ENCODE measurements at regions not wholly inside any gene's neighbourhood (a gene's known extent, or its start where the extent isn't known, plus 50 kb on each side); places are given as distances from the start of the nearest gene placed in this dataset.

DNA sequence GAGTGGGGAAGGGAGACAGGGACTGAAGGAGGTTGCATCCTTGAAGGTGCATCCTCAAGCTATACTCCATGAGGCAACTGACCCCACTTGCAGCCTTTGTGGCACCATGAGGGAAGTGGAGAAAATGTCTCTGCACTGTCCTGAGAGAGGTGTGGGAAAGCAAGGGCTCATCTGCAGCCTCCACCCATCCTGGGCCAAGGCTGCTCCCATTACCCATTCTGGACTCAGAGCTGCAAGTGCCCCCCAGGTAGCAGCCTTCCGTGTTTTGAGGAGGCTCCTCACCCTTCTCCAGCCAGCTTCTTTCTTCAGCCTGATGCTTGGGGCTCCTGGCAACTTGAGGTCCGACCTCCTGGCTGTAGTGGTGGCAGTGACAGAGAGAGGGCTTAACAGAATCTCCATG is 294.6 kb downstream of the CDH26 start:
- no peak for FAIRE-seq

DNA sequence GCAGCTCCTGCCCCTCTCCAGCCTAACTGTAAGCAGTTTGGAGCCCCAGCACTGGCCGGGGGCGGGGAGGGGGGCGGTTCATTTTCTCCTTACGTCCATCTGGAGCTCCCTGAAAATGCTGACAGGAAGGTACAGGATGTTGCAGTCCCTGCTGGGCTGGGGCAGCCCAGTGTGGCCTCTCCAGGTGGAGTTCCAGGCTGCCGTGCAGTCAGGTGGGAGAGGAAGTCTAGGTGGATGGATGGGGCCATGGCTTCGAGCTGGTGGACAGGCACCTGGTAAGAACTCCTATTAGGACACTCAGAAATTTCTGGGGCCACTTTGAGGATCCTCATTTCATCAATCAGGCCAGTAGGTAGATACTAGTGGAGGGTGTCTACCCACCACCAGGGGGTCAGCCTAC is 295.2 kb downstream of the CDH26 start:
- no peak for FAIRE-seq

DNA sequence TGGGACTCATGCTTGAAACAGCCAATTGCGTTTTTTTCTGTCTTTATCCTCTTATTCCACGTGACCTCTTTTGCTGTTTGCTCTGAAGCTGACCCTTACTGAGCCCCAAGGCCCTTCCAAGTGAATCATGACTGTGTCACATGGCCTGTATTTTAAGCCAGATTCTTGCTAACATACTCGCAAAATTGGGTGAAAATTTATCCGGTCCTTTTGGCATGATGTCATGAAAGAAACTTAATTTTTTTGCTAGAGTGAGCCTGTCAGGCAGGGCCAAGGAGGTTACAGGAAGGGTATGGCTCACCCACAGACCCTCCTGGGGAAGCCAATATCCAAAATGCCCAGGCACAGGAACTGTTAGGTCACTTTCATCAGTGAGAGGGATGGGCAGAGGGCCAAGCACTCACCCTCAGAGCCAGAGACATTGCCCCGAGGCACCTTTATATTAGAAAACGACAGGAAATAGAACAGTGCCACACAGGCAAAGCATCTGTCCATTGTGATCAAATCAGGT is 296.7 kb downstream of the CDH26 start:
- FAIRE-seq, result no peak

DNA sequence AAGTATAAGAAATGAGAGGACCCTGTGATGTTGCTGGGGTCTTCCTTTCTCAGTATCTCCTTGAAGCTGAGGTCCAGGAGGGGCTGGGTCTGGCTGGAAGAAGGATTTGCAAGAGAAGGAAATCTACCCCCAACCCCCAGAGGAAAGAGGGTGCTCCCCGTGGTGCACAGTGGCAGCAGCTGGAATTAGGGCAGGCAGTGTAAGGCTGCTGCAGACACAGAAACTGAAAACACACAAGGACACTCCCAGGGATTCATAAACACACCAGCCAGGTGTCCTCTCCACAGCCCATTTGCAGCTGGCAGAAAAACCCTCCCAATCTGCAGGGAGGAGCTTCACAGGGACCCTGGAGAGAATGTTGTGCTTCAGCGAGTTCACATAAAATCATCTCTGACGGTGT is 297.2 kb downstream of the CDH26 start:
- FAIRE-seq, result no peak

DNA sequence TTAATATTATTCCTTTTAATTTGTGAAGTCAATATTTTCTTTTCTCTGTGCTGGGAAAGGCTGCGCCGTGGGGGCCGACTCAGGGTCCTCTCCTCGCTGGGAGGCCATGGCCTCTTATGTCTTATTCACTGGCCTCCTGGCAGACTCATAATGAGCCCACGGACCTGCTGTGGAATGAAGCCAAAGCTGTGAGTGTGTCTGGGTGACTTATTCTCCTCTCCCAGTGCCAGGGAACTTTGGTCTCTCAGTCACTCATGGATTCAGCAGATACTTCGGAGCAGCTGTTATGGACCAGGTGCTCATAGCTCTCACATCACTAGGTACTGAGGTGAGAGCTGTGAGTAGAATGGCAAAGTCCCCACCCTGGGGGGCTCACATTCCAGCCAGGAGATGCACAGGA is 297.6 kb downstream of the CDH26 start:
- no peak for FAIRE-seq

DNA sequence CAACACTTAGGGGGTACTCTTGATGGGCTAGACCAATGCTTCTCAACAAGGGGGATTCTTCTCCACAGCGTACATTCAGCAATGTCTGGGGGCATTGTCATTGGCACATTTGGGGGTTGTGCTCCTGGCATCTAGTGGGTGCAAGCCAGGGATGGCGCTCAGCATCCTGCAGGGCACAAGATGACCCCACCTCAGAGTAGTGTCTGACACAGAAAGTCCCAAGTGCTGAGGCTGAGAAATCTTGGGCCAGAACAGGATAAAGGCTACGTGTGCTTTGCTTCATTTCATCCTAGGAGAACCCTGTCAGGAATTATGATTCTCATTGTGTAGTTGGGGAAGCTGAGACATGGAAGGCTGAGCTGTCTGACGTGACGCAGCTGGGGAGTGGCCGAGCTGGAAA is 298.6 kb downstream of the CDH26 start:
- no peak for FAIRE-seq

DNA sequence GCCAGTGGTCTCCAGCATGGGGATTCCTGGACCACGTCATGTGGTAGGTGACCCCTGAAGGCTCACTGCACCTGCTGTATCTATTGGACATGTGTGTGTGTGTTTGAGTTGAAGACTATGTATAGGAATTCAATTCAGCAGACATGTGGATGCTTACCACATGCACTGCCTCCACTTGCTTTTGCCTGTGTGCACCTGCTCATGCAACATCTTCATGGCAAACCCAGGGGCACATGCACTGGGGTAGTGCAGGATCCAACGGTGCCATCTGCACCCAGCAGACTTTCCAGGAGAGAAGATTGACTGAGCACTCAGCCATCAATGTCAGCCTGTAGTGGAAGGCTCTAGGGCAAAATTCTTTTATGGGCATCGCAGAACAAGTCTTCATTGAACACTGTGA is 299.4 kb downstream of the CDH26 start:
- no peak for FAIRE-seq

DNA sequence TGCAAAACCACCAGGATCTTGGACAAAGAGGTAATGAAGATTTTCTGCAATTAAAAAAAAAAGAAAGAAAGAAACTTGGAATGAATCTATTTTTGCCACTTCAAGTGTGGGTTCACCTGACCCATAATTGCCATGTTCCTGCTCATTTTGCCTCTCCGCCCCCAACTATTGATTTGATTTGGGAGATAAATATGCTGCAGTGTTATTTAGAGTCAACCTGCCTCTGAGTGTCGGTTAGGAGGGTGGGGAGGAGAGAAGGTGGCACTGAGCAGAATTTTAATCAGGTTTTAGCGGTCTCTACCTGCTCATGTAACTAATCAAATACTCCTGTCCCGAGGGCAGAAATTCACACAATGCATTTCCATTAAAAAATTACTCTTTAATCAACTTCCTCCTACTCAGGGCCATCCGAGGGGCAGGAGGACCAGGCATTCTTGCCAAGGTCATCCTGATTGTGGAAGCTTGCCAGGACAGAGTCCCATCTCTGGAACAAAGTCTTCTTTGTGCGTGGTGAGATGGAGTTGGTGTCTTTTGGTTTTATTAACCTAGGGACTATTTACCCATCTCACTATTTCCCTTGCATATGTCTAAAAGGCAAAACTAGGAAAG is 300.1 kb downstream of the CDH26 start:
- no peak for FAIRE-seq

DNA sequence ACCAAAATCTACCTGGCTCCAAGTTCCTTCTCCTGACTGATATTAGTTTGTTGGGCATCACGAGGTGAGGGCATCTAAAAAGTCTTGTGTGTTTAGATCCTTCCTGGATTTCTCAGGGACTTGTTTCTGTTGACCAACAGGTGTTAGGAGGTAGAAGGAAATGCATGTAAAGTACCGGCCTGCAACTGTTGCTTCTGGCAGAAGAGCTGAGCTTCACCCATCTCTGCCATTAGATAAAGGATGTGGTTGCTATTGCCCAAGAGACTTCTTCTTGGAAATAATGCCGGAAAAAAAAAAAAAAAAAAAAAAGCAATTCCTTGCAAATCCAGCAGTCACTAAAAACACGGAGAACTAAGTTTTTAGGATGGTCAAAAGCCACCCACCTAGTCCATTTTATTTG is 303.1 kb downstream of the CDH26 start:
- no peak for FAIRE-seq

DNA sequence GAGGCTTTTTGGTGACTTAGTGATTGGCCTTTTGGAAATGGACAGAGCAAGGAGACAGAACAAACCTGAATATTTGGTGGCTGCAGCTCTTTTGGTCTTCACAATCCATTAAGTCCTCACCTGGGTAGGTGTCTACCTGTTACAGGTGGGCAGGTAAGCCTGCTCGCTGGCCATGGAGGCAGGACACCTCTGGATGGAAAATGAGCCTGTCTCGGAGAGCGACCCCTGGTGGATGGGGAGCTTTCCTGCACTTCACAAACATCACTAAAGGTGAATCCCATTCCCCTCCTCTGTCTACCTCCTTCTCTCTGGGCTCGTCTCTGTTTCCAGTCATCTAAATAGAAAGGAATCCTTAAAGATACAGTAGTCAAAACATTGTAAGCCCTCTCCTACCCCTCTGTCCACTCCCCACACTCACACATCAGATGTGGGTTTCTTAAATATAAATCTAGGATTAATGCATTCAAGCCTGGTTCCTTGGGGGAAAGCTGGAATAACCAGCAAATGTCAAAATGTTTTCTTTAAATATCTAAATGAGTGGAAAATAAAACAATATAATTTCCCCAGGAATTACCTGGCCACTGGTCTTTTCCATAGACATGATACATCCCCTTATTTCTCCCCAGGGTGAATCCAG is 304.9 kb downstream of the CDH26 start:
- FAIRE-seq, result no peak

DNA sequence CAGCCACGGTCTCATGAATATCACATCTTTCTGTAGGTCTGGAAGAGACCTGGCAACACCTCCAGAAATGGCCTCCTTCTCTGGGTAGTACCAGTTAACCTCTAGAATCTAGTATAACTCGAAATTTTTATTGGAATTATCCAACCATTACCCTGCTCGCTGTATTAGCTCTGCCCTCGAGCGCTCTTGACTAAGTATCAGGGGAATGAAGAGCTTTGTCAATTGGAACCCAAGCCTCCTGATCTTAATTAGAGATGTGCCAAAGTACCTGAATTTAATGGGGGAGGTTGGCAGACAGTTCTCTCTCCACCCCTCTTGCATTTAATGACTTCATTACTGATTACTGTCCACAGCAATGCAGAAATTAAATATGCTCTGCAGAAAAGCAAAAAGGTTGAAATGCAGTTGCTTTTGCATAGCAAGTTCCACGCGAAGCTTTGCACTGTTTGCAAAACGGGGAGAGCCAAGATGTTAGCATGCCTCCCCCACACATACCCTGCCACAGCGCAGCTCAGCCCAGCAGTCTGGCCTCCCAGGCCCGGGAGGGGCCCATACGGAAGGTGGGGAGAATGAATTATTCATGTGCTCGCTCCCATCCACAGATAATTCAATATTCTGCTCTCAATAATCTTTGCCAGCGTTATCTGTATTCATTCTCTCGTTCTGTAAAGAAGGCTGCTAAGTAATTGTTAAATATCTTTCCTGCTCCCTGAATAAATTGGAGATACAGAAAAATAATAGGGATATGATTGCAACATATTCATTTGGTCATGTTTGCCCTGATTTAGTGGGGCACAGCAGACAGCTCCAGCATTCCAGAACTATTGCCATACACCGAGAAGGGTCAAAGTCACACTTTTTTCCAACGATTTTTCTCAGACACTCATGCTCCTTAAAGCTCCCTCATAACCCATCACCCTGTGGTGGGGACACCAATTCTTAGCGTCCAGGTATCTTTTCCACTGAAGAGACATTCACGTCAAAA is 305.8 kb downstream of the CDH26 start:
- no peak for FAIRE-seq

DNA sequence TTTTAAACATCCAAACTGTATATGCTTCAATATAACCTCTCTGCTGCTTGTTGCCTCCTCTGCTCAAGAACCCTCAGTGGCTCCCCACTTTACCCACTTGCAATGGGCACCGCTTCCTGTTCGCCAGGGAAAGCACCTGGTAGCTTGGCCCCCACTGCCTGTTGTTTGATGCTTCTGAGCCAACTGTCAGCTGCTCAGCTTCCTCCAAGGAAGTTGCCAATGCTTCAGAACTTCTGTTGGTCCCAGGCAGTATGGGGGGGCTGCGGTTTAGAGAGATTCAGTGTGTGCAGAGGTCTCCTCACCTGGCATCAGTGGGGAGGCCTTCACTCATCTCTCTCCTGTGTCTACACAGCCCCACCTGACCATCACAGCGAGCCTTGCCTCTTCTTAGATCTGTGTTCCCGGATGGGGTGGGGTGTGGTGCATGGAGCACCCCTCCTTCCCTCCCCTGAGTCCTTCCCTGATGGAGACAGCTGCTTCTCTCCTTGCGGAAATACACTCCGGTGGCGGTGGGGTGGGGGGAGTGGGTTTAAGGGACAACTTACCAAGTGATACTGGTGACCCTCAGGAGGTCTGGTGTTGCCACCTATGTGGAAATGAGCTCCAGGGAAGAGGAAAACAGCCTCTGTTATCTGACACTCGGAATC is 308.1 kb downstream of the CDH26 start:
- no peak for FAIRE-seq

DNA sequence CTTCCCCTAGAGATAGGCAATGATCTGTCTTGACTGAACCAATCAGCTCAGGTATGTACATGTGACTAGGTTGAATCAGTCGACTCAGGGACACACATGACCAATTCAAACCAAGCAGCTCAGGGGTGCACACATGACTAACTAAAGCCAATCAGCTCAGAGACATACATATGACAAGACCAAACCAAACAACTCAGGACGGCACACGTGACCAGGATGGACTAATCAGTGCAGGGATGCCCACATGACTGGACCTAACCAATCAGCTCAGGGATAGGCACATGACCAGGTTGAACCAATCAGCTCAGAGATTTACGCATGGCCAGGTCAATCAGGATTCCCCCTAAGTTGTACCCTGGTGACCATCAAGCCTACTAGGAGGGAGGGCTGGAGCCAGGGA is 310.3 kb downstream of the CDH26 start:
- FAIRE-seq, result no peak

DNA sequence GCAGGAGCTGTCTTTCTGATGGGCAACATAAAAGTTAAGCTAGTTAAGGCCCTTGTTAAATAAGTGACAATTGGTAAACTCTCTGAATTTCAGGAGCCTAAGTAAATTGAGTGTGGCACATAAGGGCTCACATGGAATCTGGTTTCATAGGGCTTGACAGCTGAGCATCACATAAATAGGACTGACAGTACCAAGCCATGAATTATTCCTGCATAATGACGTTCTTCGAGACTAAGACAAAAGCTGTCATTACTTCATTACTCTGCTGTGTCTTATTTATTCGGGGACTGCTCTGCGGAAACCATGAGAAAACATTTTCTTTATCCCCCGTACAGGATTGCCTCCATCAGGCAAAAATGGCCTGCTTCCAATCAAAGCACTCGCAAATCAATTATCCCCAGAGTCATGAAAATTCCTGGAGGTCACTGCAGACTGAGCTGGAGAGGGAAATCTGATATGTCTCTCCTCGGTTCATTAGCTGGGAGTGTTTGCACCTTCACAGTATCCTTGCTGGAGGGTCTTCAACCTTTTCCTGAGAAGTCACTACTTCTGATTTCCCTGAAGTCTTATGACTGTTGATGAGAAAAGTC is 311.4 kb downstream of the CDH26 start:
- no peak for FAIRE-seq

DNA sequence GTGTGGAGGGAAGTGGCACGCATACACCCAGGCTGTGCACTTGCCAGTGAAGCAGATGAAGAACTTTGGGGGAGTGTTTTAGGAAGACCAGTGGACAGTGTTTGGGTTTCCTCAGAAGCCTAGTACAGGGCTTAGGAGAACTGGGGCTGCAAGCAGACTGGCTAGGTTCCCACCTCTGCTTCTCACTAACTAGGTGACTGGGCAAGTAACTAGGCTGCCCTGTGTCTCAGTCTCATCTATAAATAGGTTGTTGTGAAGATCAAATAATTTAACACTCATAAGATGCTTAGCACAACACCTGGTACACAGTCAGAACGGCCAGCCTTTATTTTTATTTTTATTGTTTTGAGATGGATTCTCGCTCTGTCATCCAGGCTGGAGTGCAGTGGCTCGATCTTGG is 312.1 kb downstream of the CDH26 start:
- no peak for FAIRE-seq

DNA sequence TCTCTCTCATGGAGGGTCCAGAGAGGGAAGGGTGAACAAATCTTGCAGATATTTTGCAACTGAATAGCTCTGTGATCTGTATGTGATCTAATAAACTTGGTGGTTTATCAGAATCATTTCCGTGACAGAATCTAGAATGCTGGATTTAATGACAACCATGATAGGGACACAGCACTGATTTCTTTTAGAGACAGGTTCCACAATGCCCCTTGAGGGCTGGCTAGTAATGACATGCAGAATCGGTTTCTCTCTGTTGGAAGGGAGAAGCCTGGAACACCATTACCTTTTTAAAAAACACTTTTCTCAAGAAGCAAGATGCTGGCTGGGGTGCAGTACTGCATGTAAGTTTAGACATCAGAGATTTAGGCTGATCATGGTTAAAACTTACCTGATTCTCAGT is 313.4 kb downstream of the CDH26 start:
- FAIRE-seq, result no peak

DNA sequence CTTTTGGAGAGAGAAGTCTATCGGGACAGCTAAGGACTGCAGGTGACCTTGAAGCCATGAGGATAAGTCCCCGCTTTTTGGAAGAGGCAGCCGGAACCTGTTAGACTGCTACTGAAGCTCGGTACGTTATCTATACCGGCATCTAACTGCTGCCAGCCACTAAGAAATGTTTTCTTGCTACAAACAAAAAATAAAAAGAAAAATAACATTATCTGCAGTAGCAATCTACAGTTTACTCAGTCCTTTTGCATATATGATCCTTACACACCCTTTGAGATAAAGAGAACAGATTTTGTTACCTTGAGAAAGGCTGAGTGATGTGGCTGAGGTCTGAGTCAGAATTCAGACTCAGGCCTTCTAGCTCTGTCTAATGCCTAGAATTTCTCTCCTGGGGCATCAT is 314.6 kb downstream of the CDH26 start:
- no peak for FAIRE-seq

DNA sequence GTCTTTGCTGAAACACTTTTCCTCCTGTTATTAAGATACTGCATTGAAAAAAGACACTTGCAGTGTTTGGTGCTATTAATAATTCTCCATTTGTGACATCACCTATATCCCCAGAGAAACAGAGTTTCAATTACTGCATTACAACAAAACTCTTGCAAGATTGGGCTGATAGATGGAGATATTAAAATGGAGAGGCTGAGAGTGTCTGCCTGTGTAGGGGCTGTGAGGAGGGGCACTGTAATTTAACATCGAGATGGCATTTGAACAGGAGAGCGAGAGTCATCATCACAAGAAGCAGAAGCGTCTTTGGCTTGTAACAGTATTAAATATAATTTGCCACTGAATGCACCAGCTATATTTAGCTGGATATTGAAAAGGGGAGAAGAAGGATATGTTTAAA is 316.5 kb downstream of the CDH26 start:
- FAIRE-seq, result no peak

DNA sequence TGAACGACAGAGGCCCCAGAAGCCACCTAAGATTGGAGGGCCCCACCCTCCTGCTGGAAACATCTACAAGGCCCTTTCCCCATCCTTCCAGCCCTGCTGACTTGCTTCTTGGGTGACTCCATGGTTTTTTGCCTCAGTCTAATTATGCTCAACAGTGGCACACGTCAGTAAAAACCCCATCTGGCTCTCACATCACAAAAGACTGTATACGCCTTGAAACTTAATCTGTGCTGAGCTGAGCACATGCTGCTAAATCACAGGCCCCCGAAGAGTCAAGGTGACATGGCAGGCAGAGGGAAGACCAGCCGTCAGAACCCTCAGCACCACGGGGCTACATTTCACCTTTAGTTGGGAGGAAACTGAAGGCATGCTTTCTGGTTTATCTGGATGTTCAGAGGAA is 323.1 kb downstream of the CDH26 start:
- no peak for FAIRE-seq

DNA sequence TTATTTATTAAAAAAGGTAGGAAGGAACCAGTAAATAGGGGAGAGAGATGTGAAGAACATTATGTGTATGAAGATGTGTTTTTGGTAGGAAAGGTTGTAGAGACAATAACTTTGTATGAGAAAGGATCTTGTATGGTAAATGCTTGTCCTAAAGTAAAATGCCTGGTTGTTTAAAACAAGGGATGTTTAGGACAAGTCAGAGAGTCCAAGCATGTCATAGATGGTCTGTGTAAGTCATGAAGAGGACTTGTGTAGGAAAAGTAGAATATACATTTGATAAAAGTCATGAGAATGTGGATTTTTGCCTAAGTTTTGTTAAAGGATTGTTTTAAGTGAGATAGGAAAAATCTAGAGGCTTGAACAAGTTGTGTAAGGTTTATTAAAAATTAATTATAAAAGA is 325.1 kb downstream of the CDH26 start:
- no peak for FAIRE-seq

DNA sequence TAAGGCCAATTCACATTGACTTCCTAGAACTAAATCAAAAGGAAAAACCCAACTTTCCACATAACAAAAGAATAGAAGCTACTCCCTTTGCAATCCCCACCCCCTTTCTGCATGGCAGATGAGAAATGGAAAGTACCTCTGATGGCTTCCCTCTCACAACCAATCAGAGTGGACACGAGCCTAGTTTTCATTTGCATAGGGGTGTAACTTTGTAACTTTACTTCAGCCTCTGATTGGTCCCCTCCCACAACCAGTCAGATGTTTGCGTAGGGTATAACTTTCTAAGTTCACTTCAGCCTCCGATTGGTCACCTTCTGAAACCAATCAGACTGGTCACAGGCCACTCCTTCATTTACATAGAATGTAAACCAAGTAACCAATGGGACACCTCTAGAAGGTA is 328.5 kb downstream of the CDH26 start:
- FAIRE-seq, result no peak

DNA sequence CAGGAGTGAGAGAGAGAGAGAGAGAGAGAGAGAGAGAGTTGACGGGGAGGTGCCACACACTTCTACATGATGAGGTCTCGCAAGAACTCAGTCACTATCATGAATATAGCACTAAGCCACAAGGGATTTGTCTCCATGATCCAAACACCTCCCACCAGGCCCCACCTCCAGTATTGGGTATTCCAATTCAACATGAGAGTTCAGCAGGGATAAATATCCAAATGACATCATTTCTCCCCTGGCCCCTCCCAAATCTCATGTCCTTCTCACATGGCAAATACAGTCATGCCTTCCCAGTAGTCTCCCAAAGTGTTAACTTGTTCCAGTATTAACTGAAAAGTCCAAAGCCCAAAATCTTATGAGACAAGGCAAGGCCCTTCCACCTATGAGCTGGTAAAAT is 330.7 kb downstream of the CDH26 start:
- no peak for FAIRE-seq

DNA sequence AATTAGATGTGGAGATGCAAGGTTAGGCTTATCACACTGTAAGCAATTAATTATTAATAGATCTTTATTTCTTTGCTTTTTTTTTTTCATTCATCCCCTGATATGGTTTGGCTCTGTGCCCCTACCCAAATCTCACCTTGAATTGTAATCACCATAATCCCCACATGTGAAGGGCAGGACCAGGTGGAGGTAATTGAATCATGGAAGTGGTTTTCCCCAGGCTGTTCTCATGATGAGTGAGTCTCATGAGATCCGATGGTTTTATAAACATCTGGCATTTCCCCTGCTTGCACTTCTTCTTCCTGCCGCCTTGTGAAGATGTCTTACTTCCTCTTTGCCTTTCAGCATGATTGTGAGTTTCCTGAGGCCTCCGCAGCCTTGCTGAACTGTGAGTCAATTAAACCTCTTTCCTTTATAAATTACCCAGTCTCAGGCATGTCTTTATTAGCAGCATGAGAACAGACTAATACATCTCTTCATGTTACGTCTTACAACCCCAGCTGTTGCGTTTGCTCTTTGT is 333.8 kb downstream of the CDH26 start:
- no peak for FAIRE-seq

All from islet of Langerhans (tissue), 1 donor.